ENCODE measurements at regions not wholly inside any gene's neighbourhood (a gene's known extent, or its start where the extent isn't known, plus 50 kb on each side); places are given as distances from the start of the nearest gene placed in this dataset.
"Not testable (repeated sequence)": the region's sequence is repeated elsewhere in the genome, so short reads cannot be mapped to it uniquely, and the experiment has no call there.

- DNase-seq = no peak
Observed at GRCh38 chr9:103242025-103242424, 246.9 kb downstream of the CYLC2 start.

GRCh38 chr9:103242486-103242885, 247.4 kb downstream of the CYLC2 start:
- DNase-seq = no peak

- no peak for DNase-seq
Observed at GRCh38 chr9:103243553-103243952, 248.4 kb downstream of the CYLC2 start.

GRCh38 chr9:103245369-103245768, 250.2 kb downstream of the CYLC2 start:
- DNase-seq = no peak

- DNase-seq = no peak
Observed at GRCh38 chr9:103261951-103262350, 266.8 kb downstream of the CYLC2 start.

- no peak for DNase-seq
Observed at GRCh38 chr9:103266064-103266463, 270.9 kb downstream of the CYLC2 start.

- DNase-seq = no peak
Observed at GRCh38 chr9:103277240-103277639, 282.1 kb downstream of the CYLC2 start.

- no peak for DNase-seq
Observed at GRCh38 chr9:103281126-103281525, 286.0 kb downstream of the CYLC2 start.

- DNase-seq = no peak
Observed at GRCh38 chr9:103287361-103287760, 292.2 kb downstream of the CYLC2 start.

- no peak for DNase-seq
Observed at GRCh38 chr9:103296189-103296588, 301.1 kb downstream of the CYLC2 start.

- DNase-seq = no peak
Observed at GRCh38 chr9:103301051-103301450, 305.9 kb downstream of the CYLC2 start.

GRCh38 chr9:103304797-103305196, 309.7 kb downstream of the CYLC2 start:
- DNase-seq = no peak

GRCh38 chr9:103319979-103320378, 324.8 kb downstream of the CYLC2 start:
- DNase-seq = no peak

- no peak for DNase-seq
Observed at GRCh38 chr9:103323699-103324098, 328.6 kb downstream of the CYLC2 start.

GRCh38 chr9:103335461-103335860, 340.3 kb downstream of the CYLC2 start:
- DNase-seq = no peak

- no peak for DNase-seq
Observed at GRCh38 chr9:103355000-103355399, 359.9 kb downstream of the CYLC2 start.

GRCh38 chr9:103357980-103358379, 362.8 kb downstream of the CYLC2 start:
- DNase-seq = not testable (repeated sequence)

GRCh38 chr9:103361906-103362305, 366.8 kb downstream of the CYLC2 start:
- no peak for DNase-seq

- no peak for DNase-seq
Observed at GRCh38 chr9:103362986-103363385, 367.9 kb downstream of the CYLC2 start.

- no peak for DNase-seq
Observed at GRCh38 chr9:103364753-103365152, 369.6 kb downstream of the CYLC2 start.

- no peak for DNase-seq
Observed at GRCh38 chr9:103371152-103371551, 376.0 kb downstream of the CYLC2 start.

- no peak for DNase-seq
Observed at GRCh38 chr9:103372828-103373227, 377.7 kb downstream of the CYLC2 start.

GRCh38 chr9:103377667-103378066, 382.5 kb downstream of the CYLC2 start:
- DNase-seq = no peak

- peak; percentile 13 to 26 for DNase-seq
Observed at GRCh38 chr9:103397868-103398600, 402.9 kb downstream of the CYLC2 start.

- no peak for DNase-seq
Observed at GRCh38 chr9:103399535-103399934, 404.4 kb downstream of the CYLC2 start.

Measured in inflammatory macrophage (primary cell).